Caco-2 (cell line): ENCODE measurements at regions not wholly inside any gene's neighbourhood (a gene's known extent, or its start where the extent isn't known, plus 50 kb on each side); places are given as distances from the start of the nearest gene placed in this dataset.
A peak's percentile ranks its signal among the peaks of the same experiment; 100 is the strongest.

ENCODE experiments used
- BruUV-seq: library from RNA; stranded (reverse); fragments of 400-500 nt; replicated peaks from 2 replicates; lab custom pipeline; 2021; lab: Mats Ljungman, UMichigan
- CTCF ChIA-PET: fragments of 300-600 bp; sonication (Branson Sonifier 250); formaldehyde crosslinking; loops from one replicate; lab custom pipeline; 2022; ENCODE audit warnings: antibody characterized with exemption; lab: Charles Lee
- POLR2A ChIA-PET: fragments of 300-600 bp; sonication (Branson Sonifier 250); formaldehyde crosslinking; loops from one replicate; lab custom pipeline; 2022; ENCODE audit warnings: antibody characterized with exemption; lab: Charles Lee
- DNase-seq, 2 experiments: peaks; one replicate each; pipeline versions ENCODE4 v3.0.0 to v3.0.0-alpha.2; 2020 to 2022
- H3K27me3 ChIP-seq: replicated peaks from 2 replicates; pipeline ENCODE4 v1.6.0; 2011; ENCODE audit warnings: low read length; ENCODE audit not compliant: control insufficient read depth, insufficient read depth
- H3K36me3 ChIP-seq: 2 replicates; pipeline ENCODE4 v1.5.1; 2011; ENCODE audit warnings: low read length; ENCODE audit not compliant: control insufficient read depth, insufficient read depth
- H3K4me1 ChIP-seq: fragments of 250-450 bp; sonication (Bioruptor Pico); 2 replicates; pipeline ENCODE4 v1.5.1; 2020; ENCODE audit warnings: mild to moderate bottlenecking
- H3K4me3 ChIP-seq: 2 replicates; pipeline ENCODE4 v1.5.1; 2011; ENCODE audit warnings: low read depth, mild to moderate bottlenecking, control low read depth, low read length
- H3K9me3 ChIP-seq: fragments of 250-450 bp; sonication (Bioruptor Pico); 2 replicates; pipeline ENCODE4 v1.5.1; 2020; ENCODE audit warnings: mild to moderate bottlenecking, moderate library complexity
- H3K27ac Mint-ChIP-seq: one replicate; pipeline ENCODE4 v1.8.0; 2022; ENCODE audit warnings: mixed read lengths; ENCODE audit not compliant: unreplicated experiment
- H3K27me3 Mint-ChIP-seq: one replicate; pipeline ENCODE4 v1.8.0; 2022; ENCODE audit warnings: mixed read lengths; ENCODE audit not compliant: insufficient read depth, unreplicated experiment
- H3K36me3 Mint-ChIP-seq: one replicate; pipeline ENCODE4 v1.8.0; 2022; ENCODE audit warnings: mild to moderate bottlenecking, mixed read lengths; ENCODE audit not compliant: insufficient read depth, unreplicated experiment
- H3K4me1 Mint-ChIP-seq: one replicate; pipeline ENCODE4 v1.8.0; 2022; ENCODE audit warnings: low read depth, mixed read lengths; ENCODE audit not compliant: unreplicated experiment
- H3K4me3 Mint-ChIP-seq: one replicate; pipeline ENCODE4 v1.8.0; 2022; ENCODE audit warnings: mild to moderate bottlenecking, moderate library complexity, mixed read lengths; ENCODE audit not compliant: unreplicated experiment
- H3K9me3 Mint-ChIP-seq: one replicate; pipeline ENCODE4 v1.8.0; 2022; ENCODE audit warnings: mixed read lengths; ENCODE audit not compliant: unreplicated experiment
- CTCF ChIP-seq, 2 experiments: fragments of 200-600 bp in 1 of 2; IDR thresholded peaks; 1 replicate in 1 of 2; 2 replicates in 1 of 2; pipeline versions ENCODE4 v1.5.1 to v1.8.0; 2011 to 2022; ENCODE audit warnings: antibody characterized with exemption in 1 of 2, control low read depth in 1 of 2, inconsistent platforms in 1 of 2, low read depth in 1 of 2, low read length in 1 of 2, mild to moderate bottlenecking in 1 of 2, moderate library complexity in 1 of 2; ENCODE audit not compliant: insufficient read depth in 1 of 2, severe bottlenecking in 1 of 2, unreplicated experiment in 1 of 2
- intact Hi-C: fragments of 100-400 bp; cut with micrococcal nuclease; formaldehyde crosslinking; loops from one replicate; pipeline ENCODE4 v1.10.0; 2022; ENCODE audit not compliant: unreplicated experiment

GRCh38 chr1:25169168-25169567 is 63.1 kb downstream of the SYF2 start:
- Mint-ChIP-seq H3K4me3 (peak overlapping the region; percentile 57), H3K4me1 (peaks cover 37% of the 10 kb centered on the region), H3K36me3 (no peaks in the 10 kb centered on the region), H3K27me3 (no peaks in the 10 kb centered on the region), H3K27ac (peak overlapping the region; percentile 91), H3K9me3 (peaks cover 9% of the 10 kb centered on the region)
- H3K27me3 ChIP-seq, result no peaks in the 10 kb centered on the region
- no peak overlapping the region for H3K4me3 ChIP-seq
- no peak for TF ChIP-seq CTCF (IDR thresholded peaks at IDR 0.05; ENCODE audit: insufficient read depth in 1 of 2, low read depth in 1 of 2, low read length in 1 of 2, severe bottlenecking in 1 of 2, unreplicated experiment in 1 of 2)
- peaks cover 32% of the 10 kb centered on the region for H3K4me1 ChIP-seq
- CTCF ChIA-PET, result no interaction called here
- POLR2A ChIA-PET, result no interaction called here
- no peaks in the 10 kb centered on the region for H3K9me3 ChIP-seq
- DNase-seq, result no peak
- no TSS peak for BruUV-seq
- H3K36me3 ChIP-seq, result no peaks in the 10 kb centered on the region; the same call in 1 of the 2 replicates
- intact Hi-C loops, result no loop called here

- Histone ChIP-seq H3K4me1 (peaks cover 29% of the 10 kb centered on the region), H3K27me3 (no peaks in the 10 kb centered on the region), H3K36me3 (no peaks in the 10 kb centered on the region; the same call in 1 of the 2 replicates), H3K9me3 (no peaks in the 10 kb centered on the region), H3K4me3 (no peak overlapping the region)
- no peaks in the 10 kb centered on the region for H3K36me3 Mint-ChIP-seq
- no TSS peak for BruUV-seq
- DNase-seq, result peak; percentile 76 to 78
- ChIA-PET POLR2A (no interaction called here), CTCF (interaction anchor here (0.6 to 1.6 kb wide), 4 partner anchors 25 to 338 kb away, joined by 3 to 5 read pairs (median 4); no protein-coding TSS in a partner anchor)
- intact Hi-C loops, result no loop called here
- peaks cover 32% of the 10 kb centered on the region for H3K4me1 Mint-ChIP-seq
- peak overlapping the region; percentile 57 for H3K4me3 Mint-ChIP-seq
- H3K9me3 Mint-ChIP-seq, result peaks cover 9% of the 10 kb centered on the region
- TF ChIP-seq CTCF (IDR thresholded peaks at IDR 0.05; ENCODE audit: insufficient read depth in 1 of 2, low read depth in 1 of 2, low read length in 1 of 2, severe bottlenecking in 1 of 2, unreplicated experiment in 1 of 2), result peak; percentile 14 to 38
- H3K27ac Mint-ChIP-seq, result peak overlapping the region; percentile 91
- no peaks in the 10 kb centered on the region for H3K27me3 Mint-ChIP-seq
Measured at GRCh38 chr1:25168193-25169071, 63.9 kb downstream of the SYF2 start.

- Histone ChIP-seq H3K4me3 (no peak overlapping the region), H3K4me1 (peaks cover 29% of the 10 kb centered on the region), H3K36me3 (no peaks in the 10 kb centered on the region; the same call in 1 of the 2 replicates), H3K9me3 (no peaks in the 10 kb centered on the region), H3K27me3 (no peaks in the 10 kb centered on the region)
- Mint-ChIP-seq H3K27ac (peak overlapping the region; percentile 82), H3K4me3 (peak overlapping the region; percentile 57), H3K9me3 (peaks cover under 1% of the 10 kb centered on the region), H3K27me3 (no peaks in the 10 kb centered on the region), H3K4me1 (peaks cover 32% of the 10 kb centered on the region), H3K36me3 (no peaks in the 10 kb centered on the region)
- ChIA-PET POLR2A (no interaction called here), CTCF (interaction anchor here (0.6 to 1.6 kb wide), 4 partner anchors 25 to 337 kb away, joined by 3 to 5 read pairs (median 4); no protein-coding TSS in a partner anchor)
- intact Hi-C loops, result no loop called here
- TSS peak; percentile 55 for BruUV-seq
- DNase-seq, result peak; percentile 29 to 56
- no peak for TF ChIP-seq CTCF (IDR thresholded peaks at IDR 0.05; ENCODE audit: insufficient read depth in 1 of 2, low read depth in 1 of 2, low read length in 1 of 2, severe bottlenecking in 1 of 2, unreplicated experiment in 1 of 2)
Measured at GRCh38 chr1:25167269-25168192, 64.8 kb downstream of the SYF2 start.
